GM12873 (cell line): ENCODE measurements at regions not wholly inside any gene's neighbourhood (a gene's known extent, or its start where the extent isn't known, plus 50 kb on each side); places are given as distances from the start of the nearest gene placed in this dataset.

Source experiments
- CTCF ChIP-seq: IDR thresholded peaks from 2 replicates; pipeline ENCODE4 v1.5.1; 2012; ENCODE audit warnings: low read depth, mild to moderate bottlenecking, moderate library complexity, low read length, control low read depth; ENCODE audit not compliant: insufficient read depth; ENCODE audit errors: missing control alignments

GRCh38 chr12:114026805-114027204 lies 60.7 kb upstream of the RBM19 start:
- TF ChIP-seq CTCF: no peak

- TF ChIP-seq CTCF: no peak
Measured at GRCh38 chr12:114025935-114026334, 59.8 kb upstream of the RBM19 start.

- TF ChIP-seq CTCF: no peak
Measured at GRCh38 chr12:114018669-114019068, 52.5 kb upstream of the RBM19 start.
